ENCODE measurements at regions not wholly inside any gene's neighbourhood (a gene's known extent, or its start where the extent isn't known, plus 50 kb on each side); places are given as distances from the start of the nearest gene placed in this dataset.

GRCh38 chr13:58933475-58933874 lies 1230.3 kb downstream of the DIAPH3 start:
- no peak for TF ChIP-seq CTCF (conservative IDR thresholded peaks at IDR 0.05; ENCODE audit: low read length)
- TF ChIP-seq EZH2phosphoT487 (IDR thresholded peaks at IDR 0.05; ENCODE audit: borderline replicate concordance) = no peak
- Histone ChIP-seq H4K20me1 (ENCODE audit: insufficient read depth, low read length, poor library complexity, severe bottlenecking) (no peaks in the 10 kb centered on the region), H3K4me2 (ENCODE audit: low read depth, low read length, poor library complexity, severe bottlenecking) (no peak overlapping the region), H3K36me3 (ENCODE audit: insufficient read depth, low read length) (no peaks in the 10 kb centered on the region), H3F3A (ENCODE audit: low read depth) (no peaks in the 10 kb centered on the region), H3K4me1 (ENCODE audit: insufficient read depth, low read length, poor library complexity, severe bottlenecking) (peaks cover 4% of the 10 kb centered on the region), H3K9ac (ENCODE audit: low read depth, low read length, poor library complexity, severe bottlenecking) (no peak overlapping the region), H3K4me3 (ENCODE audit: low read length, poor library complexity, severe bottlenecking) (no peak overlapping the region), H3K9me3 (ENCODE audit: insufficient read depth, low read depth, low read length) (no peaks in the 10 kb centered on the region), H2AFZ (ENCODE audit: low read length) (no peak overlapping the region), H3K27me3 (ENCODE audit: insufficient read depth, low read length, poor library complexity, severe bottlenecking) (no peaks in the 10 kb centered on the region), H3K79me2 (ENCODE audit: insufficient read depth, low read length) (no peaks in the 10 kb centered on the region), H3K9me2 (replicated peaks; ENCODE audit: low read depth, low read length) (no peaks in the 10 kb centered on the region)

- H3K36me3 ChIP-seq (ENCODE audit: insufficient read depth, low read length) = no peaks in the 10 kb centered on the region
- H2AFZ ChIP-seq (ENCODE audit: low read length) = no peak overlapping the region
- H3F3A ChIP-seq (ENCODE audit: low read depth) = no peaks in the 10 kb centered on the region
- H3K4me1 ChIP-seq (ENCODE audit: insufficient read depth, low read length, poor library complexity, severe bottlenecking) = peaks cover 4% of the 10 kb centered on the region
- no peaks in the 10 kb centered on the region for H3K79me2 ChIP-seq (ENCODE audit: insufficient read depth, low read length)
- no peak for TF ChIP-seq CTCF (conservative IDR thresholded peaks at IDR 0.05; ENCODE audit: low read length)
- no peak for TF ChIP-seq EZH2phosphoT487 (IDR thresholded peaks at IDR 0.05; ENCODE audit: borderline replicate concordance)
- no peaks in the 10 kb centered on the region for H4K20me1 ChIP-seq (ENCODE audit: insufficient read depth, low read length, poor library complexity, severe bottlenecking)
- H3K27me3 ChIP-seq (ENCODE audit: insufficient read depth, low read length, poor library complexity, severe bottlenecking) = no peaks in the 10 kb centered on the region
- no peak overlapping the region for H3K4me3 ChIP-seq (ENCODE audit: low read length, poor library complexity, severe bottlenecking)
- no peaks in the 10 kb centered on the region for H3K9me2 ChIP-seq (replicated peaks; ENCODE audit: low read depth, low read length)
- no peak overlapping the region for H3K9ac ChIP-seq (ENCODE audit: low read depth, low read length, poor library complexity, severe bottlenecking)
- H3K9me3 ChIP-seq (ENCODE audit: insufficient read depth, low read depth, low read length) = no peaks in the 10 kb centered on the region
- H3K4me2 ChIP-seq (ENCODE audit: low read depth, low read length, poor library complexity, severe bottlenecking) = no peak overlapping the region
These were observed 1228.0 kb downstream of the DIAPH3 start for GRCh38 chr13:58935689-58936088.

GRCh38 chr13:58946274-58946673 lies 1217.5 kb downstream of the DIAPH3 start:
- TF ChIP-seq CTCF (conservative IDR thresholded peaks at IDR 0.05; ENCODE audit: low read length) = no peak
- no peak for TF ChIP-seq EZH2phosphoT487 (IDR thresholded peaks at IDR 0.05; ENCODE audit: borderline replicate concordance)
- Histone ChIP-seq H3K9me3 (ENCODE audit: insufficient read depth, low read depth, low read length) (peaks cover 20% of the 10 kb centered on the region; the same call in 1 of the 2 replicates), H3K4me1 (ENCODE audit: insufficient read depth, low read length, poor library complexity, severe bottlenecking) (peaks cover 15% of the 10 kb centered on the region), H2AFZ (ENCODE audit: low read length) (no peak overlapping the region), H3K27me3 (ENCODE audit: insufficient read depth, low read length, poor library complexity, severe bottlenecking) (no peaks in the 10 kb centered on the region), H3F3A (ENCODE audit: low read depth) (no peaks in the 10 kb centered on the region), H3K9ac (ENCODE audit: low read depth, low read length, poor library complexity, severe bottlenecking) (no peak overlapping the region), H4K20me1 (ENCODE audit: insufficient read depth, low read length, poor library complexity, severe bottlenecking) (no peaks in the 10 kb centered on the region), H3K36me3 (ENCODE audit: insufficient read depth, low read length) (no peaks in the 10 kb centered on the region), H3K79me2 (ENCODE audit: insufficient read depth, low read length) (no peaks in the 10 kb centered on the region), H3K4me3 (ENCODE audit: low read length, poor library complexity, severe bottlenecking) (no peak overlapping the region), H3K9me2 (replicated peaks; ENCODE audit: low read depth, low read length) (no peaks in the 10 kb centered on the region), H3K4me2 (ENCODE audit: low read depth, low read length, poor library complexity, severe bottlenecking) (peak overlapping the region; percentile 49)
